ENCODE measurements at regions not wholly inside any gene's neighbourhood (a gene's known extent, or its start where the extent isn't known, plus 50 kb on each side); places are given as distances from the start of the nearest gene placed in this dataset.

- no peak for ATAC-seq
- no peak overlapping the region for H3K4me2 ChIP-seq
- H3F3A ChIP-seq (replicated peaks; ENCODE audit: low read depth): no peaks in the 10 kb centered on the region
- no peak overlapping the region for H3K27ac ChIP-seq (ENCODE audit: low read depth)
- H3K9me2 ChIP-seq (ENCODE audit: insufficient read depth): no peaks in the 10 kb centered on the region
- H4K20me1 ChIP-seq (replicated peaks; ENCODE audit: insufficient read depth): no peaks in the 10 kb centered on the region
- H3K36me3 ChIP-seq (ENCODE audit: insufficient read depth): no peaks in the 10 kb centered on the region
- H3K27ac Mint-ChIP-seq: no peak overlapping the region
- no peaks in the 10 kb centered on the region for H3K36me3 Mint-ChIP-seq (ENCODE audit: low read depth)
- H3K27me3 ChIP-seq (ENCODE audit: insufficient read depth): no peaks in the 10 kb centered on the region
- H3K79me2 ChIP-seq (replicated peaks; ENCODE audit: insufficient read depth): no peaks in the 10 kb centered on the region
- H3K4me3 ChIP-seq: no peak overlapping the region
- H2AFZ ChIP-seq: no peak overlapping the region
- no peaks in the 10 kb centered on the region for H3K27me3 Mint-ChIP-seq (ENCODE audit: insufficient read depth, low read depth, poor library complexity)
- TF ChIP-seq ZNF114 (CRISPR knock-in tag; IDR thresholded peaks at IDR 0.05): no peak
- TF ChIP-seq, protein P1, sequence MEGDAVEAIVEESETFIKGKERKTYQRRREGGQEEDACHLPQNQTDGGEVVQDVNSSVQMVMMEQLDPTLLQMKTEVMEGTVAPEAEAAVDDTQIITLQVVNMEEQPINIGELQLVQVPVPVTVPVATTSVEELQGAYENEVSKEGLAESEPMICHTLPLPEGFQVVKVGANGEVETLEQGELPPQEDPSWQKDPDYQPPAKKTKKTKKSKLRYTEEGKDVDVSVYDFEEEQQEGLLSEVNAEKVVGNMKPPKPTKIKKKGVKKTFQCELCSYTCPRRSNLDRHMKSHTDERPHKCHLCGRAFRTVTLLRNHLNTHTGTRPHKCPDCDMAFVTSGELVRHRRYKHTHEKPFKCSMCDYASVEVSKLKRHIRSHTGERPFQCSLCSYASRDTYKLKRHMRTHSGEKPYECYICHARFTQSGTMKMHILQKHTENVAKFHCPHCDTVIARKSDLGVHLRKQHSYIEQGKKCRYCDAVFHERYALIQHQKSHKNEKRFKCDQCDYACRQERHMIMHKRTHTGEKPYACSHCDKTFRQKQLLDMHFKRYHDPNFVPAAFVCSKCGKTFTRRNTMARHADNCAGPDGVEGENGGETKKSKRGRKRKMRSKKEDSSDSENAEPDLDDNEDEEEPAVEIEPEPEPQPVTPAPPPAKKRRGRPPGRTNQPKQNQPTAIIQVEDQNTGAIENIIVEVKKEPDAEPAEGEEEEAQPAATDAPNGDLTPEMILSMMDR (conservative IDR thresholded peaks at IDR 0.05; ENCODE audit: low read depth in 2 of 2): no peak
- no peak for TF ChIP-seq REST (IDR thresholded peaks at IDR 0.05; ENCODE audit: unreplicated experiment)
- TF ChIP-seq ZNF462 (CRISPR knock-in tag; IDR thresholded peaks at IDR 0.05): no peak
- no peak for TF ChIP-seq JUNB (IDR thresholded peaks at IDR 0.05; ENCODE audit: unreplicated experiment)
- TF ChIP-seq ZNF331 (CRISPR knock-in tag; IDR thresholded peaks at IDR 0.05; ENCODE audit: low read depth): no peak
- TF ChIP-seq EZH2 (IDR thresholded peaks at IDR 0.05; ENCODE audit: low read depth, unreplicated experiment): no peak
- no peak for TF ChIP-seq ETS1 (IDR thresholded peaks at IDR 0.05)
- no peak for TF ChIP-seq NANOG (IDR thresholded peaks at IDR 0.05; ENCODE audit: borderline replicate concordance)
- no peak for TF ChIP-seq POLR2AphosphoS5 (IDR thresholded peaks at IDR 0.05; ENCODE audit: low read depth)
- TF ChIP-seq EZH2phosphoT487 (IDR thresholded peaks at IDR 0.05; ENCODE audit: unreplicated experiment): no peak
- no peak for TF ChIP-seq STAT1 (IDR thresholded peaks at IDR 0.05; ENCODE audit: unreplicated experiment)
- no peak for TF ChIP-seq CREB1 (CRISPR knock-in tag; IDR thresholded peaks at IDR 0.05; ENCODE audit: low read depth)
- H3K9me3 Mint-ChIP-seq: no peaks in the 10 kb centered on the region
- H3K4me1 Mint-ChIP-seq: no peaks in the 10 kb centered on the region
- no peak overlapping the region for H3K4me3 Mint-ChIP-seq
- no peak for DNase-seq (ENCODE audit: low spot score)
- no peaks in the 10 kb centered on the region for H3K4me1 ChIP-seq (ENCODE audit: insufficient read depth)
These were observed 1218.1 kb downstream of the SLITRK1 start for GRCh38 chr13:82664183-82664582.
